ENCODE measurements at regions not wholly inside any gene's neighbourhood (a gene's known extent, or its start where the extent isn't known, plus 50 kb on each side); places are given as distances from the start of the nearest gene placed in this dataset.

- TF ChIP-seq CTCF (IDR thresholded peaks at IDR 0.05) (no peak), POLR2A (IDR thresholded peaks at IDR 0.05; ENCODE audit: low read depth) (no peak), EP300 (IDR thresholded peaks at IDR 0.05) (no peak), POLR2AphosphoS5 (IDR thresholded peaks at IDR 0.05) (no peak)
Observed at GRCh38 chr2:14475994-14476393, 156.5 kb upstream of the LRATD1 start.
